ENCODE measurements at regions not wholly inside any gene's neighbourhood (a gene's known extent, or its start where the extent isn't known, plus 50 kb on each side); places are given as distances from the start of the nearest gene placed in this dataset.
"Not testable (repeated sequence)": the region's sequence is repeated elsewhere in the genome, so short reads cannot be mapped to it uniquely, and the experiment has no call there.

DNA sequence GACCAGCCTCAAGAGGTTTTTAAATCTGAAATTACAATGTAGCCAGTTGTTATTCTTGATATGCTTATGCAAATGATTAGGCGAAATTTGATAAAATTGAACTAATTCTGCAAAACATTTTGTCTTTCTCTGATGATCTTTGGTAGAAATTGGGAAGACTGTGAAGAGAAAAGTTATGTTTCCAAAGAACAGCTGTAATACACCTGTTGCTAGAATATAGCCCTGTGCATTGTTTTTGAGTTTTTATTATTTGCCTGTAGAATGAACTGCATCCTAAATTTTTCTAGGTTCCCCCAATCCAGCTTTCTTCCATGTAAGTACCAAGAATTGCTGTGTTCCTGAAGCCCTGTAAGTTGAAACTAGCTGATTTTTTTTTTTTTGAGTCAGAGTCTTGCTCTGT lies 81.5 kb upstream of the RHOU start:
- H3K27ac ChIP-seq (ENCODE audit: low read depth, low read length) = no peak overlapping the region
- H3K4me3 ChIP-seq (ENCODE audit: low read length in 2 of 2) = no peak overlapping the region
- Mint-ChIP-seq H3K36me3 (no peaks in the 10 kb centered on the region), H3K4me3 (no peak overlapping the region), H3K27me3 (peaks cover 39 to 52% of the 10 kb centered on the region in 2 donors), H3K27ac (no peak overlapping the region), H3K9me3 (peaks cover 0 to 4% (median 0%) of the 10 kb centered on the region in 8 donors), H3K4me1 (peaks cover 0 to 10% (median 3%) of the 10 kb centered on the region in 4 donors)
- H3K9me3 ChIP-seq (ENCODE audit: control insufficient read depth in 1 of 2, low read length in 2 of 2) = no peaks in the 10 kb centered on the region
- no peak for DNase-seq
- POLR2A ChIA-PET (ENCODE audit: partially characterized antibody) = no interaction called here
- peaks cover 4% of the 10 kb centered on the region for H3K4me1 ChIP-seq (ENCODE audit: insufficient read depth, low read length)
- no peaks in the 10 kb centered on the region for H3K36me3 ChIP-seq (ENCODE audit: insufficient read depth, low read length)
- intact Hi-C loops (cut with micrococcal nuclease) = no loop called here
- H3K27me3 ChIP-seq (ENCODE audit: insufficient read depth, low read length) = peaks cover 46% of the 10 kb centered on the region
- CTCF ChIA-PET (ENCODE audit: partially characterized antibody) = interaction anchor here (0.5 to 2.1 kb wide), 4 partner anchors 10 to 881 kb away, joined by 3 to 7 read pairs (median 4); no protein-coding TSS in a partner anchor

DNA sequence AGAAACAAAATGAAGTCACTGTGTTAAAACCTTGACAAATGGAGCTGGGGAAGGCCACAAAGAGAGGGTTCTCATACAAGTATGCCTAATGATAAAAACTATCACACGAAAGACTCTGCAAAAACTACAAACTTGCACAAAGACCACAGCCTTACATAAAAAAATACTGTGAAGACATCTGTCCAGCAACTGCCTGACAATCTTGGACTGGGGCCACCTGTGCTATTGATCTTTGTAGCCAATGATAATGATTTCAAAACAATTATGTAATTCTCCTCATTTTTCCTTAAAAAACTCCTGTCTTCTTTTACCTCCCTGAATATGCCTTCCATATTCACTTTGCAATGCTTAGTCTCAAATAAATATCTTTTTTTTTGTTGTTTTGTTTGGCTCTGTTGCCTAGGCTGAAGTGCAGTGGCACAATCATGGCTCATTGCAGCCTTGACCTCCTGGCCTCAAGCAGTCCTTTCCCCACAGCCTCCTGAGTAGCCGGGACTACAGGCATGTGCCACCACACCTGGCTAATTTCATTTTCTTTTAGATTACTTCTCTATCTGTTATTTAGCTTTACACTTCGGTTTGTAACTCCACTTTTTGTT lies 79.4 kb upstream of the RHOU start:
- H3K4me1 Mint-ChIP-seq = no peaks in the 10 kb centered on the region
- no peak overlapping the region for H3K27ac ChIP-seq (ENCODE audit: low read depth, low read length)
- no peak for DNase-seq
- H3K4me3 ChIP-seq (ENCODE audit: low read length in 2 of 2) = no peak overlapping the region
- no peaks in the 10 kb centered on the region for H3K36me3 Mint-ChIP-seq
- ChIA-PET POLR2A (ENCODE audit: partially characterized antibody) (no interaction called here), CTCF (ENCODE audit: partially characterized antibody) (interaction anchor here (1.1 kb wide), 1 partner anchor 9 kb away, joined by 3 read pairs; no protein-coding TSS in a partner anchor)
- H3K9me3 ChIP-seq (ENCODE audit: control insufficient read depth in 1 of 2, low read length in 2 of 2) = no peaks in the 10 kb centered on the region
- H3K4me3 Mint-ChIP-seq = no peak overlapping the region
- peaks cover 0 to 4% (median 0%) of the 10 kb centered on the region in 8 donors for H3K9me3 Mint-ChIP-seq
- intact Hi-C loops (cut with micrococcal nuclease) = no loop called here
- H3K27me3 ChIP-seq (ENCODE audit: insufficient read depth, low read length) = peaks cover 24% of the 10 kb centered on the region
- H3K36me3 ChIP-seq (ENCODE audit: insufficient read depth, low read length) = no peaks in the 10 kb centered on the region
- no peaks in the 10 kb centered on the region for H3K4me1 ChIP-seq (ENCODE audit: insufficient read depth, low read length)
- no peak overlapping the region for H3K27ac Mint-ChIP-seq
- H3K27me3 Mint-ChIP-seq = peaks cover 30 to 42% of the 10 kb centered on the region in 2 donors

GRCh38 chr1:228662007-228662689 lies 73.1 kb upstream of the RHOU start:
- H3K4me3 Mint-ChIP-seq; H3K27ac ChIP-seq (ENCODE audit: low read depth, low read length); H3K4me1 ChIP-seq (ENCODE audit: insufficient read depth, low read length); H3K27me3 ChIP-seq (ENCODE audit: insufficient read depth, low read length); H3K4me1 Mint-ChIP-seq; DNase-seq; H3K27ac Mint-ChIP-seq; H3K36me3 ChIP-seq (ENCODE audit: insufficient read depth, low read length); H3K4me3 ChIP-seq (ENCODE audit: low read length in 2 of 2); H3K9me3 Mint-ChIP-seq; H3K9me3 ChIP-seq (ENCODE audit: control insufficient read depth in 1 of 2, low read length in 2 of 2); intact Hi-C loops (cut with micrococcal nuclease); H3K36me3 Mint-ChIP-seq; POLR2A ChIA-PET (ENCODE audit: partially characterized antibody): not testable (repeated sequence)
- CTCF ChIA-PET (ENCODE audit: partially characterized antibody) = interaction anchor here (1.1 to 10.1 kb wide), 3 partner anchors 161 to 594 kb away, joined by 3 to 148 read pairs (median 96); no protein-coding TSS in a partner anchor
- H3K27me3 Mint-ChIP-seq = peaks cover 9 to 17% of the 10 kb centered on the region in 2 donors

- peaks cover 5 to 7% of the 10 kb centered on the region in 2 donors for H3K27me3 Mint-ChIP-seq
- Histone ChIP-seq H3K9me3 (ENCODE audit: control insufficient read depth in 1 of 2, low read length in 2 of 2) (no peaks in the 10 kb centered on the region), H3K27ac (ENCODE audit: low read depth, low read length) (no peak overlapping the region), H3K4me1 (ENCODE audit: insufficient read depth, low read length) (no peaks in the 10 kb centered on the region), H3K4me3 (ENCODE audit: low read length in 2 of 2) (no peak overlapping the region), H3K27me3 (ENCODE audit: insufficient read depth, low read length) (no peaks in the 10 kb centered on the region), H3K36me3 (ENCODE audit: insufficient read depth, low read length) (no peaks in the 10 kb centered on the region)
- peak; percentile 66 to 74 (median 73) for DNase-seq
- intact Hi-C loops (cut with micrococcal nuclease) = loop anchor here (1.0 to 2.0 kb wide), 5 partner anchors 492 to 850 kb away; no protein-coding TSS in a partner anchor
- H3K4me3 Mint-ChIP-seq = no peak overlapping the region
- H3K4me1 Mint-ChIP-seq = no peaks in the 10 kb centered on the region
- no peaks in the 10 kb centered on the region for H3K36me3 Mint-ChIP-seq
- POLR2A ChIA-PET (ENCODE audit: partially characterized antibody) = no interaction called here
- H3K9me3 Mint-ChIP-seq = peaks cover 0 to 2% (median 0%) of the 10 kb centered on the region in 8 donors
- CTCF ChIA-PET (ENCODE audit: partially characterized antibody) = interaction anchor here (0.8 to 10.1 kb wide), 27 partner anchors 8 to 1647 kb away, joined by 3 to 148 read pairs (median 4); partner anchors contain the start of gene NUP133
- H3K27ac Mint-ChIP-seq = no peak overlapping the region
Measured at GRCh38 chr1:228664399-228664914, 70.8 kb upstream of the RHOU start.

GRCh38 chr1:228666686-228667623 lies 68.3 kb upstream of the RHOU start:
- Histone ChIP-seq H3K36me3 (ENCODE audit: insufficient read depth, low read length) (no peaks in the 10 kb centered on the region), H3K27ac (ENCODE audit: low read depth, low read length) (no peak overlapping the region), H3K4me3 (ENCODE audit: low read length in 2 of 2) (no peak overlapping the region), H3K27me3 (ENCODE audit: insufficient read depth, low read length) (no peaks in the 10 kb centered on the region), H3K9me3 (ENCODE audit: control insufficient read depth in 1 of 2, low read length in 2 of 2) (no peaks in the 10 kb centered on the region), H3K4me1 (ENCODE audit: insufficient read depth, low read length) (no peaks in the 10 kb centered on the region)
- H3K27ac Mint-ChIP-seq = no peak overlapping the region
- H3K4me3 Mint-ChIP-seq = no peak overlapping the region
- H3K27me3 Mint-ChIP-seq = peaks cover 1 to 3% of the 10 kb centered on the region in 2 donors
- ChIA-PET CTCF (ENCODE audit: partially characterized antibody) (interaction anchor here (1.9 to 10.1 kb wide), 3 partner anchors 560 to 590 kb away, joined by 6 to 148 read pairs (median 27); no protein-coding TSS in a partner anchor), POLR2A (ENCODE audit: partially characterized antibody) (no interaction called here)
- intact Hi-C loops (cut with micrococcal nuclease) = no loop called here
- H3K4me1 Mint-ChIP-seq = no peaks in the 10 kb centered on the region
- DNase-seq = no peak
- no peaks in the 10 kb centered on the region for H3K36me3 Mint-ChIP-seq
- no peaks in the 10 kb centered on the region for H3K9me3 Mint-ChIP-seq

GRCh38 chr1:228668553-228669241 lies 66.6 kb upstream of the RHOU start:
- no peak for DNase-seq
- no peak overlapping the region for H3K4me3 ChIP-seq (ENCODE audit: low read length in 2 of 2)
- Mint-ChIP-seq H3K36me3 (no peaks in the 10 kb centered on the region), H3K9me3 (no peaks in the 10 kb centered on the region), H3K27ac (peak overlapping the region in 1 of 7 donors; percentile 26), H3K27me3 (no peaks in the 10 kb centered on the region), H3K4me1 (no peaks in the 10 kb centered on the region), H3K4me3 (no peak overlapping the region)
- ChIA-PET CTCF (ENCODE audit: partially characterized antibody) (interaction anchor here (0.7 to 10.1 kb wide), 6 partner anchors 15 to 813 kb away, joined by 3 to 148 read pairs (median 4); no protein-coding TSS in a partner anchor), POLR2A (ENCODE audit: partially characterized antibody) (no interaction called here)
- H3K27me3 ChIP-seq (ENCODE audit: insufficient read depth, low read length) = no peaks in the 10 kb centered on the region
- no peaks in the 10 kb centered on the region for H3K9me3 ChIP-seq (ENCODE audit: control insufficient read depth in 1 of 2, low read length in 2 of 2)
- H3K27ac ChIP-seq (ENCODE audit: low read depth, low read length) = no peak overlapping the region
- H3K4me1 ChIP-seq (ENCODE audit: insufficient read depth, low read length) = no peaks in the 10 kb centered on the region
- intact Hi-C loops (cut with micrococcal nuclease) = no loop called here
- no peaks in the 10 kb centered on the region for H3K36me3 ChIP-seq (ENCODE audit: insufficient read depth, low read length)
